ENCODE measurements at regions not wholly inside any gene's neighbourhood (a gene's known extent, or its start where the extent isn't known, plus 50 kb on each side); places are given as distances from the start of the nearest gene placed in this dataset.

GRCh38 chr2:215605214-215605613 is 169.3 kb upstream of the FN1 start:
- Mint-ChIP-seq H3K9me3 (no peaks in the 10 kb centered on the region), H3K27ac (no peak overlapping the region), H3K4me1 (no peaks in the 10 kb centered on the region), H3K27me3 (ENCODE audit: low read depth in 2 of 2) (peaks cover 0 to 13% of the 10 kb centered on the region in 2 donors), H3K4me3 (no peak overlapping the region), H3K36me3 (no peaks in the 10 kb centered on the region)
- Histone ChIP-seq H3K27ac (ENCODE audit: low read length) (no peak overlapping the region), H3K4me3 (ENCODE audit: low read length) (no peak overlapping the region), H3K9me3 (ENCODE audit: control insufficient read depth, insufficient read depth, low read length) (no peaks in the 10 kb centered on the region), H3K4me1 (ENCODE audit: control insufficient read depth, insufficient read depth, low read length) (no peaks in the 10 kb centered on the region), H3K27me3 (ENCODE audit: control insufficient read depth, insufficient read depth, low read length) (no peaks in the 10 kb centered on the region), H3K36me3 (ENCODE audit: control insufficient read depth, insufficient read depth, low read length) (no peaks in the 10 kb centered on the region)
- no peak for TF ChIP-seq CTCF (IDR thresholded peaks at IDR 0.05)
- intact Hi-C loops (cut with micrococcal nuclease): no loop called here
- DNase-seq: no peak
- no peak for ATAC-seq

GRCh38 chr2:215604606-215605005 is 168.7 kb upstream of the FN1 start:
- WGBS (ENCODE audit: insufficient coverage): 74% methylated on average over 2 of the region's 2 CpGs
- DNase-seq: no peak
- Histone ChIP-seq H3K9me3 (ENCODE audit: control insufficient read depth, insufficient read depth, low read length) (no peaks in the 10 kb centered on the region), H3K4me3 (ENCODE audit: low read length) (no peak overlapping the region), H3K36me3 (ENCODE audit: control insufficient read depth, insufficient read depth, low read length) (no peaks in the 10 kb centered on the region), H3K27ac (ENCODE audit: low read length) (no peak overlapping the region), H3K4me1 (ENCODE audit: control insufficient read depth, insufficient read depth, low read length) (no peaks in the 10 kb centered on the region), H3K27me3 (ENCODE audit: control insufficient read depth, insufficient read depth, low read length) (no peaks in the 10 kb centered on the region)
- TF ChIP-seq CTCF (IDR thresholded peaks at IDR 0.05): no peak
- Mint-ChIP-seq H3K36me3 (no peaks in the 10 kb centered on the region), H3K27ac (no peak overlapping the region), H3K9me3 (no peaks in the 10 kb centered on the region), H3K4me3 (no peak overlapping the region), H3K4me1 (no peaks in the 10 kb centered on the region), H3K27me3 (ENCODE audit: low read depth in 2 of 2) (peaks cover 0 to 13% of the 10 kb centered on the region in 2 donors)
- intact Hi-C loops (cut with micrococcal nuclease): no loop called here
- no peak for ATAC-seq

GRCh38 chr2:215603440-215603839 is 167.6 kb upstream of the FN1 start:
- Histone ChIP-seq H3K27me3 (ENCODE audit: control insufficient read depth, insufficient read depth, low read length) (no peaks in the 10 kb centered on the region), H3K27ac (ENCODE audit: low read length) (no peak overlapping the region), H3K4me3 (ENCODE audit: low read length) (no peak overlapping the region), H3K4me1 (ENCODE audit: control insufficient read depth, insufficient read depth, low read length) (no peaks in the 10 kb centered on the region), H3K36me3 (ENCODE audit: control insufficient read depth, insufficient read depth, low read length) (no peaks in the 10 kb centered on the region), H3K9me3 (ENCODE audit: control insufficient read depth, insufficient read depth, low read length) (no peaks in the 10 kb centered on the region)
- intact Hi-C loops (cut with micrococcal nuclease): no loop called here
- H3K36me3 Mint-ChIP-seq: no peaks in the 10 kb centered on the region
- no peak for DNase-seq
- H3K4me3 Mint-ChIP-seq: no peak overlapping the region
- WGBS (ENCODE audit: insufficient coverage): 89% methylated on average over 7 of the region's 7 CpGs
- peaks cover 0 to 13% of the 10 kb centered on the region in 2 donors for H3K27me3 Mint-ChIP-seq (ENCODE audit: low read depth in 2 of 2)
- ATAC-seq: no peak
- no peak for TF ChIP-seq CTCF (IDR thresholded peaks at IDR 0.05)
- H3K9me3 Mint-ChIP-seq: no peaks in the 10 kb centered on the region
- no peaks in the 10 kb centered on the region for H3K4me1 Mint-ChIP-seq
- H3K27ac Mint-ChIP-seq: no peak overlapping the region

GRCh38 chr2:215602997-215603396 is 167.1 kb upstream of the FN1 start:
- TF ChIP-seq CTCF (IDR thresholded peaks at IDR 0.05): no peak
- H3K27ac ChIP-seq (ENCODE audit: low read length): no peak overlapping the region
- DNase-seq: no peak
- Mint-ChIP-seq H3K9me3 (no peaks in the 10 kb centered on the region), H3K27me3 (ENCODE audit: low read depth in 2 of 2) (peaks cover 0 to 13% of the 10 kb centered on the region in 2 donors), H3K4me3 (no peak overlapping the region), H3K36me3 (no peaks in the 10 kb centered on the region), H3K27ac (no peak overlapping the region), H3K4me1 (no peaks in the 10 kb centered on the region)
- no peaks in the 10 kb centered on the region for H3K36me3 ChIP-seq (ENCODE audit: control insufficient read depth, insufficient read depth, low read length)
- no peaks in the 10 kb centered on the region for H3K9me3 ChIP-seq (ENCODE audit: control insufficient read depth, insufficient read depth, low read length)
- H3K27me3 ChIP-seq (ENCODE audit: control insufficient read depth, insufficient read depth, low read length): no peaks in the 10 kb centered on the region
- WGBS (ENCODE audit: insufficient coverage): 85% methylated on average over 2 of the region's 3 CpGs
- no peak for ATAC-seq
- no peaks in the 10 kb centered on the region for H3K4me1 ChIP-seq (ENCODE audit: control insufficient read depth, insufficient read depth, low read length)
- H3K4me3 ChIP-seq (ENCODE audit: low read length): no peak overlapping the region
- intact Hi-C loops (cut with micrococcal nuclease): no loop called here

All from natural killer cell (primary cell).